CD4-positive, alpha-beta T cell treated with Interleukin-15 for 4 hours (primary cell): ENCODE measurements at regions not wholly inside any gene's neighbourhood (a gene's known extent, or its start where the extent isn't known, plus 50 kb on each side); places are given as distances from the start of the nearest gene placed in this dataset.

Source experiments
- DNase-seq: peaks from one replicate; pipeline ENCODE4 v3.0.0-alpha.2; 2020; ENCODE audit warnings: low spot score

DNA sequence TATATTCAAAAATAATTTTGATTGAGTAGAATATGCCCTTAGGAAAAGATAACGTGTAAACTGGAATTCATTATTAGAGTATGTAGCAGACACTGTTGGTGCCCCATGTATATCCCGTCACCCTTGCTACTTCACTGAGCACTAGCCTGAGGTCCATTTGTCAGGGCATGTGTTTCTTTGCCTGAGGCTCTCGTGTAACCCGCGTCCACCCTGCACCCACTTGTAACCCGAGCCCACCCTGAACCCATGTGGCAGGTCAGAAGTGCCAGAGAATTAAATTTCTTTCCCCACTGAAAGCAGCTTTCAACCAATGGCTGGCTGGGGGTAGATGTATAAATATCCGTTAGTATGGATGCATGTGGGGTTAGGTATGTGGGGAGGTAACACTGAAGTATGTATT, 474.2 kb upstream of the ZNF385D start:
- DNase-seq = no peak

DNA sequence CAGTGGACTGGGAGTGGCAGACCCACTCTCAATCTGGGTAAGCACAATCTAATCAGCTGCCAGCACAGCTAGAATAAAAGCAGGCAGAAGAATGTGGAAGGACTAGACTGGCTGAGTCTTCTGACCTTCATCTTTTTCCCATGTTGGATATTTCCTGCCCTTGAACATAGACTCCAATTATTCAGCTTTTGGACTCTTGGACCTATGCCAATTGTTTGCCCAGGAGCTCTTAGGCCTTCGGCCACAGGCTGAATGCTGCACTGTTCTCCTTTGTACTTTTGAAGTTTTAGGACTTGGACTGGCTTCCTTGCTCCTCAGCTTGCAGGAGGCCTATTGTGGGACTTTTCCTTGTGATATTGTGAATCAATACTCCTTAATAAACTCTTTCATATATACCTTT, 477.7 kb upstream of the ZNF385D start:
- DNase-seq = no peak

DNA sequence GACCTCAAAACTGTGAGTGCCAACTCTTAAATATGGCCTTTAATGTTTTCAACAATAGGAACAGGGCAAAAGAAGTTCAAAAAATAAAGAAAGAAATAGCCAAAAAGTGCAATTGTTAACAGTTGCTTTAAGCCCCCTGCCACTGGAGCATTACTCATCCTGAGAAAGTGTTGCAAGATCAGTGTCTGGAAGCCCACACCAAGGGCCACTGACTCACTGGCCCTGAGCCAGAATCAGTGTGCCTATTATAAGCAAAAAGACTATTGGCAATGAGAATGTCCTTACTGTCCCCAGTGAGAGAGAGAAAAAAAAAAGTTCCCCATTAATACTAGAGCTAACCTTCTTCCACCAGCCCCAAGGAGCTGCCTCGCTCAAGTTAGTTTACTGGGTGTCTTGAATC, 480.1 kb upstream of the ZNF385D start:
- DNase-seq = no peak

DNA sequence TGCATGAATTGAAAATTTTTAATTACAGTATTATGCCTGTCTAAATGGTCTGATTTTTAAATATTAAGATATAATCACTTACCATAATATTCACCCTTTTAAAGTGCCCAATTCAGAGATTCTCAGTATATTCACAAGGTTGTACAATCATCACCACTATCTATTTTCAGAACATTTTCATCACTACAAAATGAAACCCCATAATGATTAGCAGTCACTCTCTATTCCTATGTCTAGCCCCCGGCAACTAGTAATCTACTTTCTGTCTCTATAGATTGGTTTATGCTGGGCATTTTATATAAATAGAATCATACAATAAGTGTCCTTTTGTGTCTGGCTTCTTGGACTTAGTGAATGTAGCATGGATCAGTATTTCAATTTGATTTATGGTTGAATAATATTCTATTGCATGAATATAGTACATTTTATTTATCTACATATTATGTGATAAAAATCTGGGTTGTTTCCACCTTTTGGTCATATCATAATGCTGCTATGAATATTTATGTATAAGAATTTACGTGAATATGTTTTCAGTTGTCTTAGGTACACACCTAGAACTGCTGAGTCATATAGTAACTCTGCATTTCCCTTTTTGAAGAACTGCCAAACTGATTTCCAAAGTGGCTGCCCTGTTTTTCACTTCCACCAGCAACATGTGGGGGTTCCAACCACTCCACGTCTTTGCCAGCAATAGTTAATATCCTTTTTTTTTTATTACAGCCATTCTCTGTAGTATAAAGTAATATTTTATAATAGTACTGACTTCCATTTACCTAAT, 485.7 kb upstream of the ZNF385D start:
- no peak for DNase-seq

DNA sequence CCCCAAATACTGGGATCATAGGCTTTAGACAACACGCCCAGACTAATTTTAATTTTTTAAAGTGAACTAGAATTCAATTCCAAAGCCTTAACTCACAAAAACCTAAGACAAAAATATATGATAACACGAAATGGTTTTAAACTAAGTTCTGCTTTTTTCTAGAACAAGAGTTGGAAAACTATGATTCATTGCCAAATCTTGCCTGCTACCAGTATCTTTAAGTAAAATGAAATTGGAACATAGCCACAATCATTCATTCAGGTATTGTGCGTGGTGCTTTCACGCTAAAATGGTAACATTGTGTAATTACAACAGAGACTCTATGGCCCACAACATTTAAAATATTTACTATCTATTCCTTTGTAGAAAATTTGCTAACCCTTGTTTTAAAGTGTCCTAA, 488.0 kb upstream of the ZNF385D start:
- DNase-seq = no peak

DNA sequence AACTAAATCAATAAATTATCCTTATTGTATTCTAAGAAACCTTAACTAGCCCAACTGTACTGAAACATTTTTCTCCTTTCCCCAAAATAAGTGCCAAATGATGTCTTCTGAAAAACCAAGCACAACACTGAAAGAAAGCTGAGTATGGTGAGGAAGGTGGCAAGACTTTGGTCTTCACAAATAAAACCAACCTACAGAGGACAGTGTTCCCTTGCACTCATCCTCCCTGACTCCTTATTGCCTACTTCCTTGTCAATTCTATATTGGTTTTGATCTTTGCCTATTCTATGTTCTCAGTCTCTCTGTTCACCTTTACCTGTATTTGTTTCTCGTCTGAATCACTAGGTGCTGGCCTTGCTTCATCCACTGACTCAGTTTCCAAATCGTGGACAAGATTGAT, 490.1 kb upstream of the ZNF385D start:
- no peak for DNase-seq

DNA sequence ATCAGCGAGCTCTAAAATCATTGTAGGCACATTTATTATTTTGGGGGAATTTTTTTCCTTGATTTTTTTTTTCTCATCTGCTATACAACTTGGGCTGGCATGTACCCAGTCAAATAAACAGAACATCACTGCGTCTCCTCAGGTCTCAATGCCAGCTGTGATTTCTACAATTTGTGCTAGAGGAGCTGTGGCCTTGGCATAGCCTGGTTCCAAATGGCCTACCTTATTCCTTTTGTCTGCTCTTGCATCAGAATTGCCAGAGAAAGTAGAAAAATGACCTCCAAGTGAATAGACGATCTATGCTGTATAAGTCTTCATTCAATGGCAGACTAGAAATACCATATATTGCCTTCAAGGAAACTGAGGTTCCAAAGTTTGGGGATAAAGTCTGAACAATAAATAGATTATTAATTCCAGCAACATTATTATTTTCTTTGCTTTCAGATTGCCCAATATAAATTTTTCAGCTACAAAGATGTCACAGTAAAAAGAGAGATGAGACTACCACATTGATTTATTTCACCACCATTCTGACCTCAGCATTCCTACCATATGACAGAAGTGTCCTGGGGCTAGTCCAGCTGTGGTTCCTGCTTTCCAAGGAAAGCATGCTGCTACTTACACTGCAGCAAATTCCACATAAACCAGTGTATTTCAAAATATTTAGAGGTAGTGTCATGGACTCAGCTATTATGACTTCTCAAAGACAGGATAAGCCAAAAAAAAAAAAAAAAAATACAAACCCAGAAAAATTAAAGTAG, 493.9 kb upstream of the ZNF385D start:
- DNase-seq = no peak

DNA sequence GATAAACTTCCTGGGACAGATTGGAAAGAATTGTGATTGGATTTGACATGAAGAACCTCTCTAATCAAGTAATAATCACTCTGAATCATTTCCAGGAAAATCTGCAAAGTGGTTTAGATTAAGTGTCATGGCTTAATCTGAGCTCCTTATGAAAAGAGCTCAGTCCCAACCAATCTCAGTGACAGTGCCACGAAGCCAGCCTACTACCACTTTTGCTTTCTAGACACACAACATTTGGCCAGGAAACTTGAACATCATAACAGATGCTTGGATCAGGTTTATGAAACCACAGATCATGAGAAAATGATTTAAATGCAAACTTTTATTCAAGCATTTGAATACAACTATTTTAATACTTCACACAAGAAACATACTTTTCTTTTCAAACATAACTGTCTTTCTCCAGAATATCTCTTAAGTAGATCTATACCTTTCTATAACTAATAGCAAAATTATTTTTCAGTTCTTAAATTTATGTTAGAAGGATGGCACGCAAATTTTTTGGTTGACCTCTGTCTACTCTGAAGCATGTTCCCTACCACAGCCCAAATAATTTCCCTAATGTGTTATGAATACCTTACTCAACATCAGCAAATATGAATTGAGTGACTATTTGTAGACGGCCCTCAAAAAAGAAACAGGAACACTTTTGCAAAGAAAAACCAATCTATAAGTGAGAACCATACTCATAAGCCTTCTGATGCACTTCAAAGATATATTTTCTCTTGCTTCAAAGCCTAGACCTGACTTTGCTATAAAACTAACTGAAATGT, 495.0 kb upstream of the ZNF385D start:
- DNase-seq = no peak

DNA sequence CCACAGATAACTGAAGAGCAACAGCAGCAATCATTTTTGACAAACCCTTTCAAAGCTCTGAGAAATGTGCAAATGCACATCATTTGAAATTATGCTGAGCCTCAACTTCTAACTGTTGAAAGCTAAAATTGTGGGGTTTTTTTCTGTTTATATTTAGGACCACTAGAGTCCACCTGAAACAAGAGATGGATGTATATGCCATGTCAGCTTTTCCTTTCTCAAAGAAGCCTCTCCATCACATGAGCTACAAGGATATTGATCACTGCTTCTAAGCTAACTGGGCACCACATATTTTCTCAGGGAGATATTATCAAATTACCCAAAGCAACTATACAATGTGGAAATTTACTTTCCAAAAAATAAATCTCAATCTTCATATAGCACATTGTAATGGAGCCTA, 498.6 kb upstream of the ZNF385D start:
- DNase-seq = no peak

DNA sequence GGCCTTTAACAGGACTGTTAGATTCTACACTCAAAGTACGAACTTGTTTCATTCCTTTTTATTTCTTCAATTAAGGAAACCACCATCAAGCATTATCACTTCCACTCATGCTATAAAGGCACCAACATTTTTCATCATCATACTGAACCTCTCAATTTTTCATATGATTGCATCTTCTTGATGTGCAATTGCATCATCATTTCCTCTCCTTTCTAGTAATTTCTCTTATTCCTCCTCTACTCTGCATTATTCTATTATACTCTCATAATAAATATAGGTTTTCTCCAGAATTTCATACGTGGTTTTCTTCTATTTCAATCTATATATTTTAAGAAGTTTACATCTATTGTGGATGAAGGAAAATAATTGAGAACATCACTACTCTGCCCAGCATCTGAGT, 506.2 kb upstream of the ZNF385D start:
- no peak for DNase-seq

DNA sequence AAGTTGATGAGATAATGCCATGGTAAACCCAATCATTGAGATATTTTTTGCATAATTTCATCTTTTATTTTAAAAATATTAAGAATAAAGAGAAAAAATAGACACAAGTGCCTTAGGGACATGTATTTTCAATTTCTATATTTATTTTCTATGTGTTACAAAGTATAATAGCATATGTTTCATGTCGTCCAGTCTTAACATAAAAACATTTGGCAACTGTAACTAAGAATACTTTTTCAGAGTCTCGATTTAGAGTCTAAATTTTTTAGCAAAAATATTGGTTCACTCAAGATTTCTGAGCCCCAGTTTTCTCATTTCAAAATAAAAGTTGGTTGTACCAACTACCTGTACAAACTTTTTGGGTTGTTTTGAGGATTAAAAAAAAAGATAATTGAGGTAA, 511.4 kb upstream of the ZNF385D start:
- DNase-seq = no peak

DNA sequence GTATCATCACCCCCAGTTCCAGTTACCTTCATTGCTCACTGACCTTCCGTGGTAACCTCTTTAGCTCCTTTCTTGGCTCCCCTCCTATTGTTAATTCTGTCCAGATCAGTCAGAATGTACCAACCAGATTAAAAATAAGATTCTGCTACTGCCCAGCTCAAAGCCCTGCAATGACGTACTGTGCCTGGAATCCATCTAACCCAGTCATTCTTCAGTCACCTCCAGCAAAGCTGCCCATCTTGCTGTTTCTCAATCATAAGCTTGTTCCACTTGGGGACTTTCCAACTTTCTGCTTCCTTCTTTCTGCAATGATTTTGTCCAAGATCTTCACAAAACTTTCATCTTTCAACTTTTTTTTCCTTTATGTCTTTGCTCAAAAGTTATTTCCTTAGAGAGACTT, 512.0 kb upstream of the ZNF385D start:
- no peak for DNase-seq

DNA sequence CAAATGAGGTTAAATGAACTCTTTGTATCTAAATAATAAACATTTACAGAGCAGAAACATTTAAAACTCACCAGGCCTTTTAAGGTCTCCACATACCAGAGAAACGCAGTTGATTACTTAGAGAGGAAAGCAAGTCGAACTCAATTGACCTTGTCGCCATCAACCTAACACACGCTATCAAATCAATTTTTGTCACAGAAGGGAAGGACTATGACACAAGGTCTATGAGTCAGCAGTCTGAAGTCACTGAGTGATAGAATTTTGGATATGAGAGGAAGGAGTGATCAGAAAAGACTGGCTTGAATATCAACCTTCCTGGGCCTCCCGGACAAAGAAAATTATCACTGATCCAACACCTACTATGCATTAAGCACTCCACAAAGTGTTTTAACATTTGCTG, 514.4 kb upstream of the ZNF385D start:
- no peak for DNase-seq

DNA sequence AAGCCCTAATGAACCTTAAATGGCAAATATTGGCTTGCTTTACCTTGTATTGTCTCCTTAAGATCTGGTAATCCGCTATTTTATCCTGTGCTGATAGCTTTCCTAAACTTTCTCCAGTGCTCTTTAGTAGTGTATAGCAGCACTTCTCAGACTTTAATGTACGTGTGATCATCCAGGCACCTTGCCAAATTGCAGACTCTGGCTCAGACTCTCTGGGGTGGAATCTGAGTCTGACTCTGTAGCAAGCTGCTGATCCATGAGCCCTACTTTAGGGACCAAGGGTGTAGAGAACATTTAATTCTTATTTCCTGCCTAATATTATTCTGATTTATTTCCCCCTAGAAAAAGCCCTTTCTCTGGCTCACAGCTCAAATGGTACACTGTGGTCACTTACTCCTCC, 518.8 kb upstream of the ZNF385D start:
- DNase-seq = no peak

DNA sequence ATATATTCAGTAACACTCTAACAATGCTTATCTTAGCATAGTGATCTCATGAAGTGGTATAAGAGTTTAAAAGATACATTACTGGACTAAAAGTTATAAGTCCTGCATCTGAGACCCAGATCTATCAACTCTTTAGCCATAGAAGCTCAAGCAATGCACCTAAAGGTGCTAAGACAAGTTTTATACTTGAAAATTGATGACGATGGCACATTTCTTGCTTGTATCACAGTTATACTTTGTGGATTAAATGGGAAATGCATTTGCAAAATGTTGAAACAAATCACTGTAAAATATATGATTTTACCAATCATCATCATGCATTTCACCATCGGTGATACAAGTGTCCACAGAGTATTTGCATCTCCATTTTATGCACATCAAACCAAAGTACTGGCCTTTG, 525.3 kb upstream of the ZNF385D start:
- no peak for DNase-seq

DNA sequence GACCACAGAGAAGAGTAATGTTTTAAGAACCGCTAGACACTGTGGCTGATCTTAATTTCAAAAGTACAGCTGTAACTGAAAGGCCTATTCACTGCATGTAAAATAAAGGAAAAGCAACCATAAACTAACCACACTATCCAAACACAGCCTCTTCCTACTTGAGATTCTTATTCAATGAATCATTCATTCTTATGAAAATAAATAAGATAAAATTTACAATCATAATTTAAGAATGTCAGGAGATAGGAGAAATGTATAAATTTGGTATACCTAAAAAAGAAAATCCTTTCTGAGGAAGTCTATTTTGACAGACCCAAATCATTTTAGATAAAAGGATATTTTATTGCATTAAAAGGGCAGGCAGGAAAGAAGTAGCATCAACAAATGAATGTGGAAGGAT, 533.5 kb upstream of the ZNF385D start:
- no peak for DNase-seq

DNA sequence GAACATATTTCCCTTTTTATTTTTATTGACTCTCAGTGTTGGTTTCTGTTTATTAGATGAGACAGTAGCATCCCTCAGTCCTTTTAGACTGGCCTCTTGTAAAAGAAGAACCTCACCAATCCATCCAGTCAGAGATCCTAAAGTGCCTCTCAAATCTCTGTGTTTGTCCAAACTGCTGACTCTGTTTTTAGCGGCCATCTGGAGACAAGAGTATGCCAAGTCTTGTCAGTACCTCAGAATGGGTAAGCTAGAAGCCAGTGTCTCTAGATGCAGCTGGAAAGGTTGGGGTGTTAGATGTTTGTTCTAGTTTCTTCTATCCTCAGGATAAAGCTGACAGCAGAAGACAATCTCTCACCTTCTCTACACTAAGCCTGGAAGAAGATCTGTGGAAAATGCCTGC, 537.7 kb upstream of the ZNF385D start:
- no peak for DNase-seq

DNA sequence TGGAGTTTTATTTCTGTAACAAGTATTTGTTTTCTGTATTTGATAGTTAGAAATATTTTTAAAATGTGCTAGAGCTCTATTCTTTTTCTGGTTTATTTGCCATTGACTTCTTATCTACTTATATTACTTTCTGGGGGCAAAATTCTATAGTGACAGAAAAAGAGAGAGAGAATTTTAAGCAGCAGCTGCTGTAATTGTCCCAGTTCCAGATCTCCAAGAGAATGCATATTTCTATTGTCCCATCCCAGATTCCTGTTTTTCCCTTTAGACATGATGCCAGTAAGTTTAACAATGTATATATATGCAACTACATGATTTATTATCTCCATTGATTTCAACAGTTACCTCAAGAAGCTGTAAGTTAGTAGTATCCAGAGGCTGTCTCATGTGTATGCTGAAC, 541.7 kb upstream of the ZNF385D start:
- no peak for DNase-seq

DNA sequence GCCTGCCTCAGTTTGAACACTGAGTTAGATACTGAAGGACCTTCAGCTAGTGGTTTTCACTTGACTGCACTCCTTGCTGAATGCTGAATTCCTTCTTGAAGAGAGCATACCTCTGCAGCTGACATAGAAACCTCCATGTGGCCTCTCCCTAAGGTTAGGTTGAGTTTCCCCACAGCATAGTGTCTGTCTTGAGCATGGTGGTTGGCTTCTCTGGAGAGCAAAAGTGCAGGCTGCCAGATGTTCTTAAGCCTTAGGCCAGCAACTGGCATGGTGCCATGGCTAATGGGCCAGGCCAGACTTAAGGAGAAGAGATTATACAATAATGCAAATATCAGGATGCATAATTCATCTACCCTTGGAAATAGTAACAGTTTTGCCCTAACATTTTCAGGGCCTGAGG, 545.6 kb upstream of the ZNF385D start:
- no peak for DNase-seq

DNA sequence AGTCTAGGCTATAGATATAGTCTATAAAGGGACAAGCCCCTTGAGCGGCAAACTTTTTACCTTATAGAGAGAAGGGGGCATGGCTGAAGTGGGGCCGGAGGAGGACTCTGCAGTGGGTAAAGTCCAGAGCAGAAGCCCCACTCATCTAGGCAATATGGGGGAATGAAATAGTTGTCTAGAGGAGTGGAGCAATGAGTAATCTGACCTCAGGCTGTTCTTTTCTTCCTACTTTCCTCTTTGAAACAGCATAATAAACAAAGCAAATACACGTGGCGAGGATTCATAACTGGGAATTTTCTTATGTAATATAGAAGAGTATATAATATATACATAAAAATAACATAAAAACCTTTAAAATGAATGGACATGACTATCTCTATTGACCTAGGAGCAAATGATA, 546.4 kb upstream of the ZNF385D start:
- DNase-seq = no peak

DNA sequence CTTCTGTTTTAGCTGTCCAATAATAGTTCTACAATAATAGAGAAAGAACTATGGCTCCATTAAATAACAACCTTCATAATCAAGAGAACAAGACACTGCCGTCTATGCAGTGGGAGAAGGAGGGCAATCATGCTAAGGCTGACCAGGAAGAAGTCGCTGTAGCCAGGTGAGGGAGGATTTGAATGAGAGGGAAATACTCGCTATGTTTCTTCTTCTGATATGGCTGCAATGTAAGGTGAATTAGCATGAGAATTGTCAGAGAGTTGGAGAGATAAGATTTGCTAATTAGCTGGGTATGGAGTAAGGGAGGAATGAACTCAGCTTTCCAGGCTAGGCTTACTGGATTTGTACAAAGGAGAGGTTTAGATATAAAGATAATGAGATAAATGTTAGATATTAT, 555.4 kb upstream of the ZNF385D start:
- no peak for DNase-seq

DNA sequence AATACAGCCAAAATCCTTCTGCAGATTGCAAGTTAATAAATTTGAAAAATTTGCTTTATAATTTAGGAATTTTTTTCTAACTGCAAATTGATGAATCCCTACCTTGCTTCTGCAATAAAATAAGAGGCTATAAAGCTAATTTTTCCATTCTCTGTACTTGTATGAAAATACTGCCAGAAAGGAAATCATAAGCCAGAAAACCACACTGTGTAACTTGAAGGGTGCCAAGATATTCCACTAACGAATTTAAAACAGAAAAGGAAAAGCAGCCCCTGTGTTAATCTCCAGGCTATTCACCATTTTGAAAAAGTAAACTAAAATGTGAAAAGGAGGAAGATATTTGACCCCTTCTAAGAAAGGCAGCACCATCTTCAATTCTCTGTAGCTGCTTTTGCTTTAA, 557.9 kb upstream of the ZNF385D start:
- DNase-seq = no peak

DNA sequence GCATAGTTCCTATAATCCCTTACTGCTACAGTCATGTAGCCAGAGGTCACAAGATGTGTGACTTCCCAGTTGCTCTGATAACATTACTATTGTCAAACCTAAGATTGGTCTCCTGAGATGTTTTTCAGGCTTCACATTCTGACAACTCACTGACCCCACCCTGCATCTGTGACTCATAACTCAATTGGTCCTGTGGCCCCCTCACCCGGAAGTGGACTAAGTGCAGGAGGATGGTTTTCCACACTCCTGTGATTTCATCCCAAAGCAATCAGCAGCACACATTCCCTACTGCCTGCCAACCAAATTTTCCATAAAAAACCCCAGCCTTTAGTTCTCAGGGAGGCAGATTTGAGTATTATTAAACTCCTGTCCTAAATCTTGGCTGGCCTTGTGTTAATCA, 564.9 kb upstream of the ZNF385D start:
- DNase-seq = no peak
